ENCODE measurements at regions not wholly inside any gene's neighbourhood (a gene's known extent, or its start where the extent isn't known, plus 50 kb on each side); places are given as distances from the start of the nearest gene placed in this dataset.

DNA sequence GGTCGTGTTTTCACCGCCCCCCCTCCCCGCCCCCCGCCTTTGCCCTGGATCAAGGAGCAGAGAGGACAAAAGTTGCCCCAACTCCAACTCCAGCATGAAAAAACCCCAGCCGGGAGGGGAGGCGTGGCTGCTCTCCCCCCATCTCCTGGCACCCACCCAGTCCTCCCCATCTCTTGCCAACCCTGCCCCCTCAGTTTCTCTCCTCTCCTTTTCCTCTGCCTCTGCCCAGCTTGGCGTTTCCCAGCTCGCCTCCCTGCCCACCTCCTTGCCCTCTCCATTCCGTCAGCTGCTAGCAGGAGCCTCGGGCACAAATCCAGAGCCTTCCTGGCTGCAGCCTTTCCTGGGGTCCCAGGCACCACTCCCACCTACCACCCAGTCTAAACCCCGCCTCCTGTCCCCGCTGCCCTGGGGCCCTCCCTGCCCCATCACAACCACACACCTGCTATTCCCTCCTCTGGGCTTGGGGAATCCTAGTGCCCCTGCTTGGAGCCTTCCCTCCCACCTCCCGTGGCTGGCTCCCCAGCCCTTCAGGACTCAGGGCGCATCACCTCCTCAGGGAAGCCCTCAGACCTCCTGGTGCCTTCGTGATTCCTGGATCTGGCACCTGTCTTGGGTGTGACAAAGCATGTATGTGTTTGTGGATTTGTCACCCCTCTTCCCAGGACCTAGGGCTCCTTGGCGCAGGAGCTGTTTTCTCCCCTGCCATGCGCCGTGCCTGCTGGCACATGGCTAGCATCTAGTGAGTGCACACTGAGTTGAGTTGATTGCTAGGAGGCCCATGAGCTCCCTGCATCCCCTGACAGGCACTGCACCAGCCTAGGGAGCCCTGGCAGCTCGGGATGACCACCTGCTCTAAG lies 209.1 kb downstream of the TFCP2L1 start:
- DNase-seq (ENCODE audit: extremely low spot score): no peak
- ChIA-PET POLR2A (interaction anchor here (0.6 to 1.9 kb wide), 24 partner anchors 10 to 455 kb away, joined by 3 to 19 read pairs (median 4); partner anchors contain the start of genes GLI2 and RNU4ATAC), CTCF (interaction anchor here (0.6 to 2.0 kb wide), 9 partner anchors 9 to 385 kb away, joined by 3 to 11 read pairs (median 4); no protein-coding TSS in a partner anchor)
- no peak for TF ChIP-seq ELF4 (IDR thresholded peaks at IDR 0.05)
- TF ChIP-seq NFRKB (IDR thresholded peaks at IDR 0.05): no peak
- no peak for TF ChIP-seq BHLHE40 (IDR thresholded peaks at IDR 0.05; ENCODE audit: borderline replicate concordance)
- TF ChIP-seq CTBP1 (IDR thresholded peaks at IDR 0.05; ENCODE audit: borderline replicate concordance): no peak
- TF ChIP-seq SP1 (IDR thresholded peaks at IDR 0.05): no peak

GRCh38 chr2:121076498-121076820 lies 208.5 kb downstream of the TFCP2L1 start:
- DNase-seq (ENCODE audit: extremely low spot score): no peak
- ChIA-PET CTCF (interaction anchor here (1.0 to 2.0 kb wide), 5 partner anchors 15 to 386 kb away, joined by 3 to 10 read pairs (median 6); no protein-coding TSS in a partner anchor), POLR2A (interaction anchor here (0.7 to 1.4 kb wide), 2 partner anchors 116 to 455 kb away, joined by 3 read pairs; no protein-coding TSS in a partner anchor)
- TF ChIP-seq ELF4 (IDR thresholded peaks at IDR 0.05) (no peak), TARDBP (IDR thresholded peaks at IDR 0.05) (no peak), CTBP1 (IDR thresholded peaks at IDR 0.05; ENCODE audit: borderline replicate concordance) (no peak), L3MBTL2 (conservative IDR thresholded peaks at IDR 0.05) (no peak), ZNF384 (IDR thresholded peaks at IDR 0.05) (no peak), FOXM1 (IDR thresholded peaks at IDR 0.05; ENCODE audit: borderline replicate concordance) (no peak), ARNT (IDR thresholded peaks at IDR 0.05) (no peak), NFRKB (IDR thresholded peaks at IDR 0.05) (no peak), FOXA1 (IDR thresholded peaks at IDR 0.05) (no peak), LEF1 (IDR thresholded peaks at IDR 0.05; ENCODE audit: borderline replicate concordance) (no peak), BHLHE40 (IDR thresholded peaks at IDR 0.05; ENCODE audit: borderline replicate concordance) (no peak), PKNOX1 (IDR thresholded peaks at IDR 0.05) (no peak), SP1 (IDR thresholded peaks at IDR 0.05) (no peak), HDGF (IDR thresholded peaks at IDR 0.05; ENCODE audit: borderline replicate concordance) (no peak), FOXK2 (IDR thresholded peaks at IDR 0.05) (no peak), SUZ12 (IDR thresholded peaks at IDR 0.05) (no peak)

- peak; percentile 79 for DNase-seq (ENCODE audit: extremely low spot score)
- CTCF ChIA-PET: interaction anchor here (0.6 to 2.0 kb wide), 12 partner anchors 10 to 654 kb away, joined by 3 to 10 read pairs (median 4); no protein-coding TSS in a partner anchor
- POLR2A ChIA-PET: interaction anchor here (1.4 kb wide), 1 partner anchor 454 kb away, joined by 3 read pairs; no protein-coding TSS in a partner anchor
- no peak for TF ChIP-seq NFRKB (IDR thresholded peaks at IDR 0.05)
- TF ChIP-seq PKNOX1 (IDR thresholded peaks at IDR 0.05): no peak
Observed at GRCh38 chr2:121076885-121077549, 208.0 kb downstream of the TFCP2L1 start.

DNA sequence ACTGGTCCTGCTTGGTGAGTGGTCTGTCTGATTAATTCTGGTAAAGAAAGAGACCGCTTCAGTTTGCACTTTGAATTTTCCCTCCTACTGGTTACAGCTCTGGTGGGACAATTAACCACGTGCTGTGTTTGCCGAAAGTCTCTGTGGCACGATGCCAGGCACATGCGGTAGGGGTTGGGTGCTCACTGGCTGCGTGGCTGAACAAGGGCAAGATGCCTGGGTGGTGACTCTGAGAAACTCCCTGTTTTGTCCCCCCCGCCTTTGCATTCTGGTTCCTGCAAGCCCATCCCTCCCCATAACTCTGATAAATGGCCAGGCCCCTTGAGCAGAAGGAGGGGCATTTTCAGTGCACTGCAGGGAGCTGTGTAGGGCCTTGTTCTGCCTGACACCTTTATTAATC lies 206.1 kb downstream of the TFCP2L1 start:
- ChIA-PET POLR2A (no interaction called here), CTCF (interaction anchor here (0.8 to 2.2 kb wide), 5 partner anchors 12 to 383 kb away, joined by 4 to 22 read pairs (median 8); no protein-coding TSS in a partner anchor)
- TF ChIP-seq L3MBTL2 (conservative IDR thresholded peaks at IDR 0.05): no peak
- TF ChIP-seq FOXK2 (IDR thresholded peaks at IDR 0.05): no peak
- no peak for TF ChIP-seq PKNOX1 (IDR thresholded peaks at IDR 0.05)
- TF ChIP-seq TARDBP (IDR thresholded peaks at IDR 0.05): no peak
- TF ChIP-seq ZNF384 (IDR thresholded peaks at IDR 0.05): no peak
- no peak for TF ChIP-seq CTBP1 (IDR thresholded peaks at IDR 0.05; ENCODE audit: borderline replicate concordance)
- no peak for TF ChIP-seq SP1 (IDR thresholded peaks at IDR 0.05)
- no peak for TF ChIP-seq HDGF (IDR thresholded peaks at IDR 0.05; ENCODE audit: borderline replicate concordance)
- no peak for TF ChIP-seq SUZ12 (IDR thresholded peaks at IDR 0.05)
- TF ChIP-seq FOXA1 (IDR thresholded peaks at IDR 0.05): no peak
- TF ChIP-seq ELF4 (IDR thresholded peaks at IDR 0.05): no peak
- no peak for TF ChIP-seq ARNT (IDR thresholded peaks at IDR 0.05)
- no peak for TF ChIP-seq FOXM1 (IDR thresholded peaks at IDR 0.05; ENCODE audit: borderline replicate concordance)
- DNase-seq (ENCODE audit: extremely low spot score): no peak

- ChIA-PET CTCF (interaction anchor here (0.6 to 2.2 kb wide), 20 partner anchors 11 to 1130 kb away, joined by 3 to 22 read pairs (median 3); no protein-coding TSS in a partner anchor), POLR2A (no interaction called here)
- TF ChIP-seq ARNT (IDR thresholded peaks at IDR 0.05): no peak
- DNase-seq (ENCODE audit: extremely low spot score): peak; percentile 73
Observed at GRCh38 chr2:121080013-121080772, 204.8 kb downstream of the TFCP2L1 start.

- no peak for TF ChIP-seq ARNT (IDR thresholded peaks at IDR 0.05)
- TF ChIP-seq FOXK2 (IDR thresholded peaks at IDR 0.05): no peak
- TF ChIP-seq PKNOX1 (IDR thresholded peaks at IDR 0.05): no peak
- no peak for TF ChIP-seq LEF1 (IDR thresholded peaks at IDR 0.05; ENCODE audit: borderline replicate concordance)
- TF ChIP-seq FOXA1 (IDR thresholded peaks at IDR 0.05): no peak
- TF ChIP-seq ELF4 (IDR thresholded peaks at IDR 0.05): no peak
- no peak for TF ChIP-seq SUZ12 (IDR thresholded peaks at IDR 0.05)
- no peak for TF ChIP-seq BHLHE40 (IDR thresholded peaks at IDR 0.05; ENCODE audit: borderline replicate concordance)
- TF ChIP-seq ZNF384 (IDR thresholded peaks at IDR 0.05): no peak
- no peak for TF ChIP-seq TARDBP (IDR thresholded peaks at IDR 0.05)
- TF ChIP-seq HDGF (IDR thresholded peaks at IDR 0.05; ENCODE audit: borderline replicate concordance): no peak
- no peak for TF ChIP-seq L3MBTL2 (conservative IDR thresholded peaks at IDR 0.05)
- no peak for TF ChIP-seq NFRKB (IDR thresholded peaks at IDR 0.05)
- TF ChIP-seq FOXM1 (IDR thresholded peaks at IDR 0.05; ENCODE audit: borderline replicate concordance): no peak
- TF ChIP-seq SP1 (IDR thresholded peaks at IDR 0.05): no peak
- no peak for TF ChIP-seq CTBP1 (IDR thresholded peaks at IDR 0.05; ENCODE audit: borderline replicate concordance)
- POLR2A ChIA-PET: no interaction called here
- CTCF ChIA-PET: interaction anchor here (1.0 kb wide), 1 partner anchor 202 kb away, joined by 3 read pairs; no protein-coding TSS in a partner anchor
- no peak for DNase-seq (ENCODE audit: extremely low spot score)
Observed at GRCh38 chr2:121081701-121082100, 203.3 kb downstream of the TFCP2L1 start.
